ENCODE measurements at regions not wholly inside any gene's neighbourhood (a gene's known extent, or its start where the extent isn't known, plus 50 kb on each side); places are given as distances from the start of the nearest gene placed in this dataset.

DNA sequence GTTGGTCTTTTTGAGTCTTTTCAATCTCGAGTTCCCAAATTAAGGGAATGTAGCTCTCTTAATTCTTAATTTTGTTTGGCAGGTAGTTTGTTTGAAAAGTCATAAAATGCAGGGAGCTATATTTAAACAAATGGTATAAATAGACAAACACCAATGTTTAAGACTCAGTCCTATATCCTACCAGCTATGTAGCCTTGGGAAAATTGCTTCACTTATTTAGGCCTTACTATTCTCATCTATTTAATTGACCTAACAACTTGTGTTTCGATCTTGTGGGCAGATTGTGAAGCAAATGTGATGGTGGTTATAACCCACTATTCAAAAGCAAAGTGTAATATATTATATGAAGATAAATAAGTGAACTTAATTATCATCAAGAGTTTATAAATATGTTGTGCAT lies 167.3 kb upstream of the KCTD3 start:
- H3K9me3 Mint-ChIP-seq = no peaks in the 10 kb centered on the region
- WGBS, 2 experiments (ENCODE audit: insufficient coverage in 1 of 2, insufficient read length in 1 of 2) = 83 to 98% methylated on average over 1 to 2 of the region's 2 CpGs
- Histone ChIP-seq H3K27ac (ENCODE audit: low read depth, low read length) (no peak overlapping the region), H3K4me1 (ENCODE audit: control insufficient read depth, insufficient read depth, low read length) (peaks cover 3% of the 10 kb centered on the region), H3K4me3 (ENCODE audit: low read length) (no peak overlapping the region), H3K27me3 (ENCODE audit: control insufficient read depth, insufficient read depth, low read length, poor library complexity, severe bottlenecking) (no peaks in the 10 kb centered on the region), H3K9ac (ENCODE audit: extremely low read depth, low read length, poor library complexity, severe bottlenecking) (no peak overlapping the region), H3K9me3 (ENCODE audit: control insufficient read depth, low read length) (no peaks in the 10 kb centered on the region), H3K36me3 (ENCODE audit: control insufficient read depth, insufficient read depth, low read length) (no peaks in the 10 kb centered on the region)
- no peak overlapping the region for H3K4me3 Mint-ChIP-seq
- peaks cover 9% of the 10 kb centered on the region for H3K4me1 Mint-ChIP-seq
- H3K27me3 Mint-ChIP-seq (ENCODE audit: insufficient read depth) = peaks cover 3% of the 10 kb centered on the region
- no peak for DNase-seq
- TF ChIP-seq, protein P1, sequence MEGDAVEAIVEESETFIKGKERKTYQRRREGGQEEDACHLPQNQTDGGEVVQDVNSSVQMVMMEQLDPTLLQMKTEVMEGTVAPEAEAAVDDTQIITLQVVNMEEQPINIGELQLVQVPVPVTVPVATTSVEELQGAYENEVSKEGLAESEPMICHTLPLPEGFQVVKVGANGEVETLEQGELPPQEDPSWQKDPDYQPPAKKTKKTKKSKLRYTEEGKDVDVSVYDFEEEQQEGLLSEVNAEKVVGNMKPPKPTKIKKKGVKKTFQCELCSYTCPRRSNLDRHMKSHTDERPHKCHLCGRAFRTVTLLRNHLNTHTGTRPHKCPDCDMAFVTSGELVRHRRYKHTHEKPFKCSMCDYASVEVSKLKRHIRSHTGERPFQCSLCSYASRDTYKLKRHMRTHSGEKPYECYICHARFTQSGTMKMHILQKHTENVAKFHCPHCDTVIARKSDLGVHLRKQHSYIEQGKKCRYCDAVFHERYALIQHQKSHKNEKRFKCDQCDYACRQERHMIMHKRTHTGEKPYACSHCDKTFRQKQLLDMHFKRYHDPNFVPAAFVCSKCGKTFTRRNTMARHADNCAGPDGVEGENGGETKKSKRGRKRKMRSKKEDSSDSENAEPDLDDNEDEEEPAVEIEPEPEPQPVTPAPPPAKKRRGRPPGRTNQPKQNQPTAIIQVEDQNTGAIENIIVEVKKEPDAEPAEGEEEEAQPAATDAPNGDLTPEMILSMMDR (conservative IDR thresholded peaks at IDR 0.05) = no peak
- no peaks in the 10 kb centered on the region for H3K36me3 Mint-ChIP-seq (ENCODE audit: low read depth)
- no peak overlapping the region for H3K27ac Mint-ChIP-seq

DNA sequence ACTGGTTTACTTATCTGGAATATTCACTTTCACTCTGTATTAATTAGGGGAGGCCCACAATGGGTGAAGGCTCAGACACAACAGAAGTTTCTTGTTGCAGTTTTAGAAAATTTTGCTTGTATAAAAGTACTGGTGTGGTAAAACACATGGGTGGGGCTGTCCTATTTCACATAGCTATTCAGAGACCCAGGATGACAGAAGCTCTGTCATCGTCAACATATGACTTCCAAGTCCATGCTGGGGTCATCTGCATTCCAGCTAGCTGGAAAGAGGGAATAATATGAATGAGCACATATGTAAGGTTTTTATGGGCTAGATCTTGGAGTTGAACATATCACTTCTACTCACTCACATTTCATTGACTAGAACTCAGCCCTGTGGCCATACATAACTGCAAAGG lies 166.4 kb upstream of the KCTD3 start:
- Histone ChIP-seq H3K9ac (ENCODE audit: extremely low read depth, low read length, poor library complexity, severe bottlenecking) (no peak overlapping the region), H3K27me3 (ENCODE audit: control insufficient read depth, insufficient read depth, low read length, poor library complexity, severe bottlenecking) (no peaks in the 10 kb centered on the region), H3K4me3 (ENCODE audit: low read length) (no peak overlapping the region), H3K36me3 (ENCODE audit: control insufficient read depth, insufficient read depth, low read length) (no peaks in the 10 kb centered on the region), H3K9me3 (ENCODE audit: control insufficient read depth, low read length) (no peaks in the 10 kb centered on the region), H3K27ac (ENCODE audit: low read depth, low read length) (no peak overlapping the region), H3K4me1 (ENCODE audit: control insufficient read depth, insufficient read depth, low read length) (peaks cover 3% of the 10 kb centered on the region)
- H3K4me3 Mint-ChIP-seq = no peak overlapping the region
- 95% methylated on average over 1 of the region's 1 CpG; no CpG with 5 or more reads in 1 of the 2 experiments for WGBS, 2 experiments (ENCODE audit: insufficient coverage in 1 of 2, insufficient read length in 1 of 2)
- peaks cover 9% of the 10 kb centered on the region for H3K4me1 Mint-ChIP-seq
- H3K36me3 Mint-ChIP-seq (ENCODE audit: low read depth) = no peaks in the 10 kb centered on the region
- H3K27ac Mint-ChIP-seq = no peak overlapping the region
- TF ChIP-seq, protein P1 (conservative IDR thresholded peaks at IDR 0.05) = no peak
- peaks cover 3% of the 10 kb centered on the region for H3K27me3 Mint-ChIP-seq (ENCODE audit: insufficient read depth)
- H3K9me3 Mint-ChIP-seq = no peaks in the 10 kb centered on the region
- DNase-seq = no peak

DNA sequence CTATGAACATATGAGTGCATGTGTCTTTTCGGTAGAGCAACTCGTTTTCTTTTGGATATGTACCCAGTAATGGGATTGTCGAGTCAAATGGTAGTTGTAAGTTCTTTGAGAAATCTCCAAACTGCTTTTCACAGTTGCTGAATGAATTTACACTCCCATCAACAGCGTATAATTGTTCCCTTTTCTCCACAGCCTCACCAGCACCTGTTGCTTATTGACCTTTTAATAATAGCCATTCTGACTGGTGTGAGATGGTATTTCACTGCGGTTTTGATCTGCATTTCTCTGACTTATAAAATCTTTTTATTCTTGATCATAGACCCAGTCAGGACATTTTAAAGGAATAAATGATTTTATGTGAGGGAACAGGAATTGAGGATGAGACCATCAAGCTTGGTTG lies 165.0 kb upstream of the KCTD3 start:
- Mint-ChIP-seq H3K9me3 (no peaks in the 10 kb centered on the region), H3K36me3 (ENCODE audit: low read depth) (no peaks in the 10 kb centered on the region), H3K27ac (no peak overlapping the region), H3K4me1 (peaks cover 11% of the 10 kb centered on the region), H3K4me3 (no peak overlapping the region), H3K27me3 (ENCODE audit: insufficient read depth) (peaks cover 2% of the 10 kb centered on the region)
- TF ChIP-seq, protein P1 (conservative IDR thresholded peaks at IDR 0.05) = no peak
- H3K27me3 ChIP-seq (ENCODE audit: control insufficient read depth, insufficient read depth, low read length, poor library complexity, severe bottlenecking) = no peaks in the 10 kb centered on the region
- no peak overlapping the region for H3K9ac ChIP-seq (ENCODE audit: extremely low read depth, low read length, poor library complexity, severe bottlenecking)
- no peak overlapping the region for H3K4me3 ChIP-seq (ENCODE audit: low read length)
- no peak for DNase-seq
- H3K9me3 ChIP-seq (ENCODE audit: control insufficient read depth, low read length) = no peaks in the 10 kb centered on the region
- H3K4me1 ChIP-seq (ENCODE audit: control insufficient read depth, insufficient read depth, low read length) = peaks cover 3% of the 10 kb centered on the region
- WGBS, 2 experiments (ENCODE audit: insufficient coverage in 1 of 2, insufficient read length in 1 of 2) = 86 to 90% methylated on average over 4 to 5 of the region's 5 CpGs
- H3K36me3 ChIP-seq (ENCODE audit: control insufficient read depth, insufficient read depth, low read length) = no peaks in the 10 kb centered on the region
- H3K27ac ChIP-seq (ENCODE audit: low read depth, low read length) = no peak overlapping the region

All from endodermal cell (in vitro differentiated cells).